HG03159 (cell line): ENCODE measurements at regions not wholly inside any gene's neighbourhood (a gene's known extent, or its start where the extent isn't known, plus 50 kb on each side); places are given as distances from the start of the nearest gene placed in this dataset.
"Not testable (repeated sequence)": the region's sequence is repeated elsewhere in the genome, so short reads cannot be mapped to it uniquely, and the experiment has no call there.

Experiments
- ATAC-seq: cut with Tn5 transposase; IDR thresholded peaks from one replicate; pipeline ENCODE4 v1.9.1; 2021; ENCODE audit warnings: mild to moderate bottlenecking, moderate library complexity; ENCODE audit not compliant: unreplicated experiment

GRCh38 chr14:106301609-106302008, 775.2 kb downstream of the TMEM121 start:
- ATAC-seq: not testable (repeated sequence)

GRCh38 chr14:106302661-106303060, 776.3 kb downstream of the TMEM121 start:
- ATAC-seq: no peak

GRCh38 chr14:106304271-106304670, 777.9 kb downstream of the TMEM121 start:
- ATAC-seq: no peak

GRCh38 chr14:106308839-106309389, 782.5 kb downstream of the TMEM121 start:
- peak; percentile 85 for ATAC-seq

GRCh38 chr14:106309423-106309822, 783.0 kb downstream of the TMEM121 start:
- ATAC-seq: peak; percentile 13

GRCh38 chr14:106315436-106315835, 789.1 kb downstream of the TMEM121 start:
- ATAC-seq: no peak

GRCh38 chr14:106317593-106317992, 791.2 kb downstream of the TMEM121 start:
- ATAC-seq: no peak

GRCh38 chr14:106318700-106319099, 792.3 kb downstream of the TMEM121 start:
- ATAC-seq: no peak

- not testable (repeated sequence) for ATAC-seq
Measured at GRCh38 chr14:106323970-106324369, 797.6 kb downstream of the TMEM121 start.

GRCh38 chr14:106327234-106327633, 800.9 kb downstream of the TMEM121 start:
- no peak for ATAC-seq

GRCh38 chr14:106327702-106328353, 801.4 kb downstream of the TMEM121 start:
- ATAC-seq: not testable (repeated sequence)

GRCh38 chr14:106329243-106329642, 802.9 kb downstream of the TMEM121 start:
- not testable (repeated sequence) for ATAC-seq

- ATAC-seq: not testable (repeated sequence)
Measured at GRCh38 chr14:106329987-106330774, 803.8 kb downstream of the TMEM121 start.

- not testable (repeated sequence) for ATAC-seq
Measured at GRCh38 chr14:106334428-106335109, 808.2 kb downstream of the TMEM121 start.

- not testable (repeated sequence) for ATAC-seq
Measured at GRCh38 chr14:106335110-106335429, 808.7 kb downstream of the TMEM121 start.

- ATAC-seq: not testable (repeated sequence)
Measured at GRCh38 chr14:106338775-106339174, 812.4 kb downstream of the TMEM121 start.

GRCh38 chr14:106340658-106341057, 814.3 kb downstream of the TMEM121 start:
- ATAC-seq: not testable (repeated sequence)

- ATAC-seq: not testable (repeated sequence)
Measured at GRCh38 chr14:106341161-106341560, 814.8 kb downstream of the TMEM121 start.

GRCh38 chr14:106343626-106344025, 817.2 kb downstream of the TMEM121 start:
- no peak for ATAC-seq

GRCh38 chr14:106344065-106344614, 817.8 kb downstream of the TMEM121 start:
- ATAC-seq: not testable (repeated sequence)
